Mesodermal cell (in vitro differentiated cells): ENCODE measurements at regions not wholly inside any gene's neighbourhood (a gene's known extent, or its start where the extent isn't known, plus 50 kb on each side); places are given as distances from the start of the nearest gene placed in this dataset.
"Not testable (repeated sequence)": the region's sequence is repeated elsewhere in the genome, so short reads cannot be mapped to it uniquely, and the experiment has no call there.

ENCODE experiments used
- H3K27ac ChIP-seq: 2 replicates; pipeline ENCODE4 v1.7.0; 2013; ENCODE audit warnings: mild to moderate bottlenecking, low read depth, low read length, moderate library complexity; ENCODE audit not compliant: severe bottlenecking
- H3K36me3 ChIP-seq: 2 replicates; pipeline ENCODE4 v1.7.1; 2013; ENCODE audit warnings: mild to moderate bottlenecking, low read length, moderate library complexity; ENCODE audit not compliant: control insufficient read depth, insufficient read depth
- H3K4me1 ChIP-seq: one replicate; pipeline ENCODE4 v1.7.1; 2013; ENCODE audit warnings: mild to moderate bottlenecking, low read length; ENCODE audit not compliant: insufficient read depth, control insufficient read depth, poor library complexity, severe bottlenecking
- H3K4me3 ChIP-seq: 2 replicates; pipeline ENCODE4 v1.7.0; 2013; ENCODE audit warnings: low read length, control low read depth, mild to moderate bottlenecking; ENCODE audit not compliant: insufficient read depth, poor library complexity, severe bottlenecking; ENCODE audit errors: extremely low read depth
- H3K9me3 ChIP-seq: 2 replicates; pipeline ENCODE4 v1.7.1; 2013; ENCODE audit warnings: mild to moderate bottlenecking, low read length, moderate library complexity; ENCODE audit not compliant: control insufficient read depth
- WGBS, 2 experiments: methylation state at CpG; one replicate each; pipeline ENCODE4 v1.1.5; 2013; ENCODE audit warnings: missing lambda C conversion rate in 2 of 2; ENCODE audit not compliant: insufficient coverage in 2 of 2; 5-methylcytosine and 5-hydroxymethylcytosine counted together

DNA sequence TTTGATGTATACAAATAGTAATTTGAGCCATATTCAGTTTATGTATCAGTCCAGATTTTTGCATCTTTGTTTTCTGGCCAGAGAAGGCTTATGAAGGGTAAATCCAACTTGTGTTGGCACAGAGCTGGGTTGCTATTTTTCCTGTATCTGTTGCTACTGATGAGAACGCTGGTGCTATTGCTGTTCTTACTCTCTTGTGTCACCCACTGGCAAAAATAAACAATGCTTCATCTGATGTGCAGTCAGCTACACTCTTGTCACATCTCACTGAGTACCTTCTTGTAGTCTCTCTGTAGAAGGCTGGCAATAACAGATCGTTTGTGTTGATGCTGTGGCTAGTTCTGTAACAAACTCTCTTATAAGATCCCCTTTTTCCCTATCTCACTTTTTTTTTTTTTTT is 323.4 kb downstream of the CDH19 start:
- 80% methylated on average over 1 of the region's 2 CpGs; no CpG with 5 or more reads in 1 of the 2 experiments for WGBS, 2 experiments

DNA sequence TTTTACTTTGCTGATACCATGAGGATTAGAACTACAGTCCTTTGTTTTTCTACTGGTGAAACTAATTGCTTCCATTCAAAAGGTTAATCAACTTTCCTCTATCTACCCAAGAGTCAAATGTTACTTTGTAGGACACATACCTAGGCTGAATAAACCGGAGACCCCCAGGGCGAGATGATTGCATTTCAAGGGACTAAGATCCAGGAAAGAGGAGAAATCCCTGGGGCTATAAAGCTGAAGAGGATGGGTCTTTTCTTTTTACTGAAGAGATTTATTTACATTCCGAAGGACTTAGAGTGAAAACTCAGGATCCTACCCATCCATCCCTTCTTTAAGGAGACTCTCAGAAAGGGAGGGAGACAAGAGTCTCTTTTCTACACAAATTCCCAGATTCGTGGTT is 331.9 kb downstream of the CDH19 start:
- Histone ChIP-seq H3K36me3 (no peaks in the 10 kb centered on the region), H3K4me3 (no peak overlapping the region), H3K9me3 (peaks cover 13% of the 10 kb centered on the region), H3K27ac (no peak overlapping the region), H3K4me1 (no peaks in the 10 kb centered on the region)
- 17% methylated on average over 2 of the region's 4 CpGs; no CpG with 5 or more reads in 1 of the 2 experiments for WGBS, 2 experiments

More for the DNA sequence above, 323.4 kb downstream of the CDH19 start:
- no peaks in the 10 kb centered on the region for H3K36me3 ChIP-seq
- no peaks in the 10 kb centered on the region for H3K4me1 ChIP-seq
- H3K9me3 ChIP-seq = no peaks in the 10 kb centered on the region
- H3K27ac ChIP-seq = no peak overlapping the region
- no peak overlapping the region for H3K4me3 ChIP-seq

- peaks cover 14% of the 10 kb centered on the region for H3K9me3 ChIP-seq
- H3K36me3 ChIP-seq = no peaks in the 10 kb centered on the region
- no peaks in the 10 kb centered on the region for H3K4me1 ChIP-seq
- no peak overlapping the region for H3K4me3 ChIP-seq
- no peak overlapping the region for H3K27ac ChIP-seq
- WGBS, 2 experiments = no CpG with 5 or more reads among the region's 2 CpGs
Observed at GRCh38 chr18:66264130-66264529, 339.8 kb downstream of the CDH19 start.

GRCh38 chr18:66254121-66254520 is 349.8 kb downstream of the CDH19 start:
- no peak overlapping the region for H3K27ac ChIP-seq
- no peak overlapping the region for H3K4me3 ChIP-seq
- 80% methylated on average over 2 of the region's 5 CpGs; no CpG with 5 or more reads in 1 of the 2 experiments for WGBS, 2 experiments
- H3K9me3 ChIP-seq = no peaks in the 10 kb centered on the region
- no peaks in the 10 kb centered on the region for H3K36me3 ChIP-seq
- H3K4me1 ChIP-seq = no peaks in the 10 kb centered on the region

GRCh38 chr18:66252703-66253102 is 351.2 kb downstream of the CDH19 start:
- Histone ChIP-seq H3K27ac (no peak overlapping the region), H3K9me3 (no peaks in the 10 kb centered on the region), H3K4me3 (no peak overlapping the region), H3K36me3 (no peaks in the 10 kb centered on the region), H3K4me1 (no peaks in the 10 kb centered on the region)
- no CpG with 5 or more reads among the region's 1 CpG for WGBS, 2 experiments

- no peak overlapping the region for H3K27ac ChIP-seq
- WGBS, 2 experiments = 75 to 79% methylated on average over 1 to 2 of the region's 2 CpGs
- no peaks in the 10 kb centered on the region for H3K36me3 ChIP-seq
Observed at GRCh38 chr18:66235206-66235605, 368.7 kb downstream of the CDH19 start.

DNA sequence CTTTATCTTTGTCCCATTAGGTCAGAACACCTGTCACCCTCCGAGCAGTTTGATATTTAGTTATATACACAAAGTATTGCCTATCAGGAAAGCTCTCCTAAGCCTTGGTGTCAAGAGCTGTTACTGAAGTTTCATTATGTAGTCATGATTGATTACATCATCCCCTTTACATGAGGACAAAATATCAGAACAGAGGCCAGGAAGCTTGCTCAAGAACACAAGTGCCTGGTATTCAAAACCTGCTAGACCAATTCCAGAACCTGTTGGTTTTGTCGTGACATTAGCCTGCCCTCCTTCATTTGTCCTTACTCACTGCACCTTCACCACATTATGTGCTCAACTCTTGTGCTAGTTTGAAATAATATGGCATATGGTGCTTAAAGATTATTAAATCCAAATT is 377.1 kb downstream of the CDH19 start:
- Histone ChIP-seq H3K27ac (no peak overlapping the region), H3K4me3 (no peak overlapping the region), H3K4me1 (no peaks in the 10 kb centered on the region), H3K36me3 (no peaks in the 10 kb centered on the region), H3K9me3 (no peaks in the 10 kb centered on the region)
- 83% methylated on average over 1 of the region's 2 CpGs; no CpG with 5 or more reads in 1 of the 2 experiments for WGBS, 2 experiments

More at GRCh38 chr18:66235206-66235605, 368.7 kb downstream of the CDH19 start:
- Histone ChIP-seq H3K4me1 (no peaks in the 10 kb centered on the region), H3K9me3 (no peaks in the 10 kb centered on the region), H3K4me3 (no peak overlapping the region)

GRCh38 chr18:66223317-66223716 is 380.6 kb downstream of the CDH19 start:
- not testable (repeated sequence) for H3K27ac ChIP-seq, H3K36me3 ChIP-seq, H3K9me3 ChIP-seq, H3K4me3 ChIP-seq, H3K4me1 ChIP-seq
- WGBS, 2 experiments = 94% methylated on average over 12 of the region's 12 CpGs

GRCh38 chr18:66222174-66222573 is 381.7 kb downstream of the CDH19 start:
- no peak overlapping the region for H3K4me3 ChIP-seq
- no peaks in the 10 kb centered on the region for H3K4me1 ChIP-seq
- H3K27ac ChIP-seq = no peak overlapping the region
- H3K36me3 ChIP-seq = no peaks in the 10 kb centered on the region
- no peaks in the 10 kb centered on the region for H3K9me3 ChIP-seq
- 67 to 79% methylated on average over 1 of the region's 1 CpG for WGBS, 2 experiments

DNA sequence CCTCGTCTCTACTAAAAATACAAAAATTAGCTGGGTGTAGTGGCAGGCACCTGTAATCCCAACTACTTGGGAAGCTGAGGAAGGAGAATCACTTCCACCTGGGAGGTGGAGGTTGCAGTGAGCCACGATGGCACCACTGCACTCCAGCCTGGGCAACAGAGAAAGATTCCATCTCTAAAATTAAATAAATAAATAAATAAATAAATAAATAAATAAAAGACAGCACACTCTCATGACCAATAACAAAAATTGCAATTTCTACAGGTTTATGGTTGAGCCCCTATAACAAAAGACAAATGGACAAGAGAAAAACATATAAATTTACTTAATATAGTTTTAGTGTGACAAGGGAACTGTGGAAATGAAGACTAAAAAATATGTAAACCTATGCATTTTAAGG is 384.1 kb downstream of the CDH19 start:
- no peaks in the 10 kb centered on the region for H3K9me3 ChIP-seq
- no peaks in the 10 kb centered on the region for H3K36me3 ChIP-seq
- WGBS, 2 experiments = no CpG with 5 or more reads among the region's 2 CpGs

GRCh38 chr18:66211749-66212148 is 392.1 kb downstream of the CDH19 start:
- no CpG with 5 or more reads among the region's 1 CpG for WGBS, 2 experiments
- H3K9me3 ChIP-seq = no peaks in the 10 kb centered on the region
- no peak overlapping the region for H3K4me3 ChIP-seq
- no peaks in the 10 kb centered on the region for H3K36me3 ChIP-seq
- no peaks in the 10 kb centered on the region for H3K4me1 ChIP-seq
- H3K27ac ChIP-seq = no peak overlapping the region

More for the DNA sequence above, 384.1 kb downstream of the CDH19 start:
- Histone ChIP-seq H3K27ac (no peak overlapping the region), H3K4me3 (no peak overlapping the region), H3K4me1 (no peaks in the 10 kb centered on the region)
